Right lung (tissue), 2 donors: ENCODE measurements at regions not wholly inside any gene's neighbourhood (a gene's known extent, or its start where the extent isn't known, plus 50 kb on each side); places are given as distances from the start of the nearest gene placed in this dataset.
"Not testable (repeated sequence)": the region's sequence is repeated elsewhere in the genome, so short reads cannot be mapped to it uniquely, and the experiment has no call there.

Experiments used
- DNase-seq, 2 donors: peaks; one replicate each; pipeline ENCODE4 v3.0.0-alpha.2; 2013

GRCh38 chr3:36077320-36077719 lies 303.0 kb upstream of the STAC start:
- DNase-seq: no peak

DNA sequence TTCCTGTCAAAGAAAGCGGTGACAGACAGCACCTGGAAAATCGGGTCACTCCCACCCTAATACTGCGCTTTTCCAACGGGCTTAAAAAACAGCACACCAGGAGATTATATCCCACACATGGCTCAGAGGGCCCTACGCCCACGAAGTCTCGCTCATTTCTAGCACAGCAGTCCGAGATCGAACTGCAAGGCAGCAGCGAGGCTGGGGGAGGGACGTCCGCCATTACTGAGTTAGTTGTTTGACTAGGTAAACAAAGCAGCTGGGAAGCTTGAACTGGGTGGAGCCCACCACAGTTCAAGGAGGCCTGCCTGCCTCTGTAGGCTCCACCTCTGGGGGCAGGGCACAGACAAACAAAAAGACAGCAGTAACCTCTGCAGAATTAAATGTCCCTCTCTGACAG lies 297.3 kb upstream of the STAC start:
- DNase-seq: not testable (repeated sequence)

- DNase-seq: no peak
Measured at GRCh38 chr3:36095238-36095637, 285.1 kb upstream of the STAC start.

DNA sequence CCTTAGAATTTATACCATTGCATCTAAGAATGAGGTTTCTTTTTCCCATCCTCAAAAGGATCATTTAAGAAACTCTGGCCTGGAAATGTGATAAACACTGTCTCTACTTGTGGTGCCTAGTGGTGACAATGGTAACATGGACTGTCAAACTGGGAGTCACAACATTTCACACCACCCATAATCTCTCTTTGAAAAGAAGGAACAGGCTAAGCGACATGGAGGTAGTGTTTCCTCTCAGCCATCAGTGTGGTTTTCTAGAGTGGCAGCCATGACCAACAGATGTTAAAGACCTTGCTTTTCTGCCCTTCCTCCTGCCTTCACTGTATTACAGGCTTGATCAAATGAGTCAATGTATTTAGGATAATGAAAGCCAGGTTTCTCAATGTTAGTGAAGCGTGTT lies 283.1 kb upstream of the STAC start:
- no peak for DNase-seq

DNA sequence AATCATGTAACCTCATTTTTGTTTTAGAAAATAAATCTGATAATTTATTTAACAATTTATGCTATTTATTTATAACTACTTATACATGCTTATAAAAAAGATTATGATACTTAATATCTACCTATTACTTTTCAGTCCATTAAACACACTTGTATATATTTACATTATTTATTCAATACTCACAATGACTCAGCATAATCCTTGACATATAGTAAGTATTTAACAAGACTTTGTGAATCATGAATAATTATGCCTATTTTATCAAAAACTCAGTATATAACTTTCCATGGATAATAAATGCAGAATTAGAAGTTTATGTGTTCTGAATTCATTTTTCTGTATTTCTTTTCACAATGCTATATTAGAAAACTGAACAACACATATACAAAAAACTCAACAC lies 266.0 kb upstream of the STAC start:
- no peak for DNase-seq

- no peak for DNase-seq
Measured at GRCh38 chr3:36124118-36124796, 256.0 kb upstream of the STAC start.

- DNase-seq: no peak
Measured at GRCh38 chr3:36132214-36132613, 248.1 kb upstream of the STAC start.

DNA sequence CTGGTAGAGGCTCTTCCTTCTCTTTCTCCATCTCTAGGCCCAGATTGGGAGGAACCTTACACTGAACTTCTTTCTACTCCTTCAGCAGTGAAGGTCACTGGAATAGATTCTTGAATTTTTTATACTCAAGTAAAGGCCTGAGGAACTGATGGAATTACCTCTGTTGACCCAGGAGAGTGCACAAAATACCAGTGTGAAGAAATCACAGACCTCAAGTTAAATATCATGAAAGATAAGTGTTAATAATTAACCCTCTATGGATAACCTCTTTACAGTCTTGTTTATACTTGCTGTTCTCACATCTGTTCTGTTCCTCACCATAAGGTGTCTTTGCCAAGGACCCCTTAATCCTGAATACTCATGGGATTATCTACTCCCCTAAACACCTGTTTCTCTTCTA lies 244.4 kb upstream of the STAC start:
- DNase-seq: no peak

DNA sequence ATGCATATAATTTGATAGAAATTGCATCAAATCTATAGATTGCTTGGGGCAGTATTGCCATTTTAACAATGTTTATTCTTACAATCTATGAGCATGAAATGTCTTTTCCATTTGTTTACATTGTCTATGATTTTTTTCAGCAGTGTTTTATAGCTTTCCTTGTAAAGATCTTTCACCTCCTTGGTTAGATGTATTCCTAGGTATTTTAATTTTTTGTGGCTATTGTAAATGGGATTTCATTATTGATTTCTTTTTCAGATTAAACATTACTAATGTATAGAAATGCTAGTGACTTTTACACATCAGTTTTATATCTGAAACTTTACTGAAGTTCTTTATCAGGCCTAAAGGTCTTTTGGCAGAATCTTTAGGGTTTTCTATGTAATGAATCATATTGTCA lies 237.6 kb upstream of the STAC start:
- DNase-seq: no peak

- no peak for DNase-seq
Measured at GRCh38 chr3:36146404-36146803, 233.9 kb upstream of the STAC start.

DNA sequence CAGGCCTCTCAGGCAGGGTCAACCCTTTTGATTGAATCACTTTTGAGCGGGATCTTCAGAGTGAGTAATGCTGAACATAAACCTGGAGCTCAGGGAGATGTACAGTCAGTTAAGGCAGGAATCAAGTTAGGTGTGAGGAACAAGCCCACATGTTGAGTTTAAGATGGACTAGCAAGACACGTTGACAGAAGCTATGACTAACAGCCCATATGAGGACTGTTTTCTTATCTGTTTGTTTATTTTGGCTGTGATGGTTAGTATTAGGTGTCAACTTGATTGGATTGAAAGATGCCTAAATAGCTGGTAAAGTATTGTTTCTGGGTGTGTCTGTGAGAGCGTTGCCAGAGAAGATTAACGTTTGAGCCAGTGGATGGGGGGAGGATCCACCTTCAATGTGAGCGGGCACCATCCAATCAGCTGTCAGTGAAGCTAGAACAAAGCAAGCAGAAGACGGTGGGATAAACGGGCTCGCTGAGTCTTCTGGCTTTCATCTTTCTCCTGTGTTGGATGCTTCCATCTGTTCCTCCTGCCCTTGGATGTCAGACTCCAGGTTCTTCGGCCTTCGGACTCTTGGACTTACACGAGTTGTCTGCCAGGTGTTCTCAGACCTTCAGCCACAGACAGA lies 232.3 kb upstream of the STAC start:
- DNase-seq: no peak

- DNase-seq: no peak
Measured at GRCh38 chr3:36149447-36149865, 230.8 kb upstream of the STAC start.

- DNase-seq: no peak
Measured at GRCh38 chr3:36155515-36155914, 224.8 kb upstream of the STAC start.

DNA sequence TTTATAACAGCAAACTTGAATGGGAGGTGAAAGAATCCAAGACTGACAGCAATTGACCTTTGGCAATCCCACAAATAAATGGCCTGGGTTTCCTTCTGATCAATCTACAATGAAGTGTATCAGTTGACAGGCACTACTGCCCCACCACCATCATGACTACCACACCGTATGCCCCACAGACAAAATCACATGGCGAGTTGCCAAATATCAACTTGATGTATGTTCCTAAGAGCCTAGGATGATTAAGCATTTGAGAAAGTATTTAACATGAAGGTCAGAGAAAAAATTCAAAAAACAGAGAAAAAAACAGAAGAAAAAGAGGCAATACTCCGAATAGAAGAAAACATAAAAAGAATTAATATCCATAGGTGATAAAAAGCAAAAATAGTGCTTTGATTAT lies 215.9 kb upstream of the STAC start:
- no peak for DNase-seq

- DNase-seq: no peak
Measured at GRCh38 chr3:36165509-36166290, 214.6 kb upstream of the STAC start.

DNA sequence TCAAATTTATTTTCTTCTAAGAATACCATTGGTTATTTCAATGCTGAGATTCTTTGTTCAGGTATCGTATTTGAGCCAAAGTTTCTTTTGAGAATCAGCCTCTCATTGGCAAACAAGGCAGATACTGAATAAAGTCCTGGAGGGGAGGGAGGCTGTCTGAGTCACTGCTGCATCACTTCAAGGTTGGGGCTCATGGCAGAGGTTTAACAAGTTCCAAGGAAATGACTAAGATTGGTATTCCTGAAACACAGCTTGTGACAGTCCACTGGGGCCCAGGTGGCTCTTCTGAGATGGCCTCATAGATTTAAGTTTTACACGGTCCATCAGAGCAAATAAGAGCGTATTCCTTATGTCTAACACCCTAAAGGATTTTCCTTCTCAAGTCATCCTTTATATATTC lies 213.8 kb upstream of the STAC start:
- DNase-seq: no peak

DNA sequence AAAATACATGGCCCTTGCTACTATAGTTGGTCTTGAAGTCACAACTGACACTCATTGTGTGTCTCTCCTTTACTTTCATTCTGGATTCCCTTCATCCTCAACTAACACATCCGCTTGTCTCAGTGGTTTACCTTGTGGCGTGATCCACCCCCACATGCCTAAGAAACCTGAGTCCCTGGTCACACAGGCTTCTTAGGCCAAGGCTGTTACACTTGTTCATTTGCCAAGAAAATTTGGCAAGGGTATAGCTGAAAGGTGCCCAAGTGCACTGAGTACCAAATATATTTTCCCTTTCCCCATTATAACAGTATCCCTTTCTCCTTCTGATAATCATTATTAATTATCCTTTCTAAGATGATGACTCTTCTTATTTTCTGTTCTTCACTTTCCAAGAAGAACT lies 207.6 kb upstream of the STAC start:
- no peak for DNase-seq

DNA sequence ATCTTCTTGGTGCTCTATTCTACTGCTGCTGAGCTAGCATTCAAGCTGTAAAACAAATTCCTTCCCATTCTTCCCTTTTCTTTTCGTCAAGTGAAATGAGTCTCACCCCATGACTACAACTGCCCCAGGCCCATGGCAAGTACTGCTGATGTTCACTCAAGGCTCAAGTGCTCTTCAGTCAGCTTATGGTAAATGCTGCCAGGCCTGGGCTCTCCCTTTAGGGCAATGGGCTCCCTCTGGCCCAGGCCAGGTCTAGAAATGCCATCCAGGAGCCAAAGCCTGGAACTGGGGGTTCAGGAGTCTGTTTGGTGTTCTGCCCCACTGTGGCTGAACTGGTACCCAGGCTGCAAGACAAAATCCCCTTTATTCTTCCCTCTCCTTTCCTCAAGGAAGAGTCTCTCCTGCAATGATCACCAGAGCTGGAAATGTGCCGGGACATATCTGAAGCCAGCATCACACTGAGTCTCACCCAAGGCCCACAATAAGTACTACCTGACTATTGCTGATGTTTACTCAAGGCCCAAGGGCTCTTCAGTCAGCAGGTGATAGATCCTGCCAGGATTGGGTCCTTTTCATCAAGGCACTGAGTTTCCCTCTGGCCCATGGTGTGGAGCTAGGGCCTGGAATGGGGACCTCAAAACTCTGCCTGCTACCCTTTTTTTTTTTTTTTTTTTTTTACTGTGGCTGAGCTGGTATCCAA lies 205.0 kb upstream of the STAC start:
- no peak for DNase-seq

DNA sequence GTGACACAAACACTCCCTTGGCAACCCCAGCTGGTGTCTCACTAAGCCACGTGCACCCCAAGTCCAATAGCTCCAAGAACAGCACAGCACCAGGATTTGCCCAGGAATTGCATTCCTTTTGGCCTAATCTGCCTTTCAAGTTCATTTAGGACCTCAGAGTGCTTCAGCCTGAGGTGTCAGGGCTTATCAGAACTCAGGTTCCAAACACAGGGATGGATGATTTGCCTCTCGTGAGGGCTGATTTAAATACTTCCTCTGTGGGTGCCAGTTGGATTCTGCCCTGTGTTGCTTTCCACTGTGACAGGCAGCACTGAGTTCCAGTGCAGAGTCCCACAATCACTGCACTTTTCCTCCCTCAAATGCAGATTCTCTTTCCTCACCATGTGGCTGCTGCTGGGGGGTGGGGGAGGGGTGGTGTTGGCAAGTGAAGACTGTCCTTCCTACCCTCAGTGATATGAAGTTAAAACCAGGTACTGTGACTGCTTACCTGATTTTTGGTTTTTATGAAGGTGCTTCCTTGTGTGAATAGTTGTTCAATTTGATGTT lies 204.3 kb upstream of the STAC start:
- no peak for DNase-seq

GRCh38 chr3:36178018-36178417 lies 202.3 kb upstream of the STAC start:
- DNase-seq: no peak

DNA sequence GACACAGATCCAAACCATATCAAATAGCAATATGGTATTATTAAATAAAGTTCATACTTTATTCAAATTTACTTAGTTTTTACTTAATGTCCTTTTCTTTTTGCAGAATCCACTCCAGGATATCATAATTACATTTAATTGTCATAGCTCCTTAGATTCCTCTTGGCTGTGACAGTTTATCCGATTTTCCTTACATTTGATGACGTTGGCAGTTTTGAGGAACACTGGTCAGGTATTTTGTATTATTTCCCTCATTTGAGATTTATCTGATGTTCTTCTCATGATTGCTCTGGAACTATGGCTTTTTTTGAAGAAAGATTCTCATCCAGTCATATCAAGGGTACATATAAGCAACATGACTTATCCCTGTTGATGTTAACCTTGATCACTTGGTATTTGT lies 198.3 kb upstream of the STAC start:
- no peak for DNase-seq

- not testable (repeated sequence) for DNase-seq
Measured at GRCh38 chr3:36187197-36187596, 193.1 kb upstream of the STAC start.
